ENCODE measurements at regions not wholly inside any gene's neighbourhood (a gene's known extent, or its start where the extent isn't known, plus 50 kb on each side); places are given as distances from the start of the nearest gene placed in this dataset.
"Not testable (repeated sequence)": the region's sequence is repeated elsewhere in the genome, so short reads cannot be mapped to it uniquely, and the experiment has no call there.

- Histone ChIP-seq H3K4me1 (no peaks in the 10 kb centered on the region), H3K27me3 (no peaks in the 10 kb centered on the region), H3K27ac (no peak overlapping the region), H3K4me3 (no peak overlapping the region), H3K9me3 (no peaks in the 10 kb centered on the region), H3K36me3 (no peaks in the 10 kb centered on the region)
- intact Hi-C loops (cut with DNase I) = no loop called here
- TF ChIP-seq, protein P1, sequence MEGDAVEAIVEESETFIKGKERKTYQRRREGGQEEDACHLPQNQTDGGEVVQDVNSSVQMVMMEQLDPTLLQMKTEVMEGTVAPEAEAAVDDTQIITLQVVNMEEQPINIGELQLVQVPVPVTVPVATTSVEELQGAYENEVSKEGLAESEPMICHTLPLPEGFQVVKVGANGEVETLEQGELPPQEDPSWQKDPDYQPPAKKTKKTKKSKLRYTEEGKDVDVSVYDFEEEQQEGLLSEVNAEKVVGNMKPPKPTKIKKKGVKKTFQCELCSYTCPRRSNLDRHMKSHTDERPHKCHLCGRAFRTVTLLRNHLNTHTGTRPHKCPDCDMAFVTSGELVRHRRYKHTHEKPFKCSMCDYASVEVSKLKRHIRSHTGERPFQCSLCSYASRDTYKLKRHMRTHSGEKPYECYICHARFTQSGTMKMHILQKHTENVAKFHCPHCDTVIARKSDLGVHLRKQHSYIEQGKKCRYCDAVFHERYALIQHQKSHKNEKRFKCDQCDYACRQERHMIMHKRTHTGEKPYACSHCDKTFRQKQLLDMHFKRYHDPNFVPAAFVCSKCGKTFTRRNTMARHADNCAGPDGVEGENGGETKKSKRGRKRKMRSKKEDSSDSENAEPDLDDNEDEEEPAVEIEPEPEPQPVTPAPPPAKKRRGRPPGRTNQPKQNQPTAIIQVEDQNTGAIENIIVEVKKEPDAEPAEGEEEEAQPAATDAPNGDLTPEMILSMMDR (IDR thresholded peaks at IDR 0.05) = no peak
- no peak for FAIRE-seq
- ATAC-seq = no peak
- 74% methylated on average over 3 of the region's 3 CpGs; no CpG with 5 or more reads in 1 of the 2 donors for WGBS, 2 donors
- DNase-seq = no peak
Observed at GRCh38 chrY:8888371-8888770, 448.9 kb upstream of the TSPY4 start.

DNA sequence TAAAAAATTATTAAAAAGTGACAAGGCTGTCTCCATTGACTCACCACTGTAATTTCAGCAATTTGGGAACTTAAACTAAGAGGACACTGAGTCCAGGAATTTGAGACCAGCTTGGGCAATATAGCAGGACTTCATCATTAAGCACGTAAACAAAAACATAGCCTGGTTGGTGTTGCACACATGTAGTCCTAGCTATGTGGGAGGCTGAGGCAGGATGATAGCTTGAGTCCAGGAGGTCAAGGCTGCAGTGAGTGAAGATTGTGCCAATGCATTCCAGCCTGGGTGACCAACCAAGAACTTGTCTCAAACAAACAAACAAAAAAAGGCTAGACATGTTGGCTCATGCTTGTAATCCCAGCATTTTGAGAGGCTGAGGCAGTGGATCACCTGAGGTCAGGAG is 439.4 kb upstream of the TSPY4 start:
- FAIRE-seq (no peak), DNase-seq (no peak), ATAC-seq (no peak)
- TF ChIP-seq, protein P1 (IDR thresholded peaks at IDR 0.05) = no peak
- H3K27ac ChIP-seq = no peak overlapping the region
- no peaks in the 10 kb centered on the region for H3K4me1 ChIP-seq
- no peaks in the 10 kb centered on the region for H3K9me3 ChIP-seq
- H3K4me3 ChIP-seq = no peak overlapping the region
- H3K27me3 ChIP-seq = no peaks in the 10 kb centered on the region
- intact Hi-C loops (cut with DNase I) = no loop called here
- no peaks in the 10 kb centered on the region for H3K36me3 ChIP-seq
- 75% methylated on average over 1 of the region's 1 CpG; no CpG with 5 or more reads in 1 of the 2 donors for WGBS, 2 donors

DNA sequence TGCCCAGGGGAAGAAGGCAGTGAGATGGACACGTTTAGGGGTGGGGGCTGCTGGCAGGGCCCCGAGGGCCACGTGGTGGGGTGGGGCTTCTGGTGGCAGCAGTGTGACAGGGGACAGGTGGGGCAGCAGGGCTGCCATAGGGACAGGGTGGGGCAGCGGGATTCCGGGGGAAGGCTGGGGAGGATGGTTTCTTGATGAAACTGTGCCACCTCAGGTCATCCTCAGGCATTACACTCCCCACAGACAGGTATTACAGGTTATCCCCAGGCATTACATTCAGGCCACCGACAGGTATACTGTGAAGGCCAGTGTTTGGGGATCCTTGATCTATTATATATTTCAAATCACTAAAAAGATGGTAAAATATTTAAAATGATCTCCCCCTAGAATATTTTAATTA is 432.1 kb upstream of the TSPY4 start:
- no peak for ATAC-seq
- DNase-seq = no peak
- 33% methylated on average over 6 of the region's 6 CpGs; no CpG with 5 or more reads in 1 of the 2 donors for WGBS, 2 donors
- Histone ChIP-seq H3K4me3 (no peak overlapping the region), H3K27ac (no peak overlapping the region), H3K27me3 (no peaks in the 10 kb centered on the region), H3K9me3 (no peaks in the 10 kb centered on the region), H3K36me3 (no peaks in the 10 kb centered on the region), H3K4me1 (no peaks in the 10 kb centered on the region)
- intact Hi-C loops (cut with DNase I) = no loop called here
- TF ChIP-seq, protein P1 (IDR thresholded peaks at IDR 0.05) = no peak
- no peak for FAIRE-seq

DNA sequence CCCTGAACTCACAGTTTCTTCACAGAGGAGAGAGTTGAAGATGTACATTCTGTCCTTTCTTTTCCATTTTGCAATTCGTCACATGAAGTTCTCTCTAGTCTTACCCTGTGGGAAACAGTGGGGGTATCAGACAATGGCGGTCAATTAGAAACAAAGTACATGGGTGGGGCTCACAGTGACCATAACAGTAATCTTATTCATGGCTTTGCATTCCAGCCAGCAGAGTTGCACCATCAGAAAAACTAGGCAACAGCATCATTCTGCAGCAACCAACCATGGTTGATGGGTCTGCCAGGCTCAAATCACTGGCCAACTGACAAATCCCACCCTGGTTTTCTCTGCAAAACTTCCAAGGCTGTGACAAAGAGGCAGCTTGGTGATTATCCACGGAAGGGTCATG is 414.7 kb upstream of the TSPY4 start:
- DNase-seq, FAIRE-seq: not testable (repeated sequence)
- 50% methylated on average over 3 of the region's 3 CpGs; no CpG with 5 or more reads in 1 of the 2 donors for WGBS, 2 donors

More for the DNA sequence above, 414.7 kb upstream of the TSPY4 start:
- H3K9me3 ChIP-seq; H3K36me3 ChIP-seq; H3K4me3 ChIP-seq; H3K27ac ChIP-seq; ATAC-seq; H3K27me3 ChIP-seq; intact Hi-C loops (cut with DNase I); H3K4me1 ChIP-seq: not testable (repeated sequence)

Data from pancreas (tissue), 10 donors.